IPS-15b (cell line): ENCODE measurements at regions not wholly inside any gene's neighbourhood (a gene's known extent, or its start where the extent isn't known, plus 50 kb on each side); places are given as distances from the start of the nearest gene placed in this dataset.

Experiments
- H3K27me3 ChIP-seq: one replicate; pipeline ENCODE4 v1.6.1; 2013; ENCODE audit warnings: low read length; ENCODE audit not compliant: control insufficient read depth, insufficient read depth
- H3K36me3 ChIP-seq: one replicate; pipeline ENCODE4 v1.6.1; 2013; ENCODE audit warnings: low read length; ENCODE audit not compliant: control insufficient read depth, insufficient read depth
- H3K4me1 ChIP-seq: one replicate; pipeline ENCODE4 v1.6.1; 2013; ENCODE audit warnings: mild to moderate bottlenecking, low read length; ENCODE audit not compliant: control insufficient read depth, insufficient read depth
- H3K4me3 ChIP-seq: one replicate; pipeline ENCODE4 v1.5.1; 2013; ENCODE audit warnings: low read depth, low read length
- H3K9ac ChIP-seq: one replicate; pipeline ENCODE4 v1.6.1; 2013; ENCODE audit warnings: low read depth, mild to moderate bottlenecking, low read length
- H3K9me3 ChIP-seq: one replicate; pipeline ENCODE4 v1.6.1; 2013; ENCODE audit warnings: mild to moderate bottlenecking, low read length; ENCODE audit not compliant: control insufficient read depth, insufficient read depth

- no peak overlapping the region for H3K4me3 ChIP-seq
- H3K9ac ChIP-seq, result no peak overlapping the region
- no peaks in the 10 kb centered on the region for H3K9me3 ChIP-seq
- no peaks in the 10 kb centered on the region for H3K4me1 ChIP-seq
- H3K36me3 ChIP-seq, result no peaks in the 10 kb centered on the region
- no peaks in the 10 kb centered on the region for H3K27me3 ChIP-seq
Observed at GRCh38 chr2:234313558-234313957, 183.3 kb downstream of the ARL4C start.

GRCh38 chr2:234310166-234310565 is 186.7 kb downstream of the ARL4C start:
- H3K4me1 ChIP-seq, result peaks cover 7% of the 10 kb centered on the region
- no peak overlapping the region for H3K9ac ChIP-seq
- no peak overlapping the region for H3K4me3 ChIP-seq
- no peaks in the 10 kb centered on the region for H3K27me3 ChIP-seq
- H3K9me3 ChIP-seq, result no peaks in the 10 kb centered on the region
- H3K36me3 ChIP-seq, result no peaks in the 10 kb centered on the region

GRCh38 chr2:234309431-234309830 is 187.4 kb downstream of the ARL4C start:
- Histone ChIP-seq H3K4me3 (no peak overlapping the region), H3K9ac (no peak overlapping the region), H3K9me3 (no peaks in the 10 kb centered on the region), H3K4me1 (peaks cover 9% of the 10 kb centered on the region), H3K36me3 (no peaks in the 10 kb centered on the region), H3K27me3 (no peaks in the 10 kb centered on the region)

GRCh38 chr2:234308813-234309195 is 188.1 kb downstream of the ARL4C start:
- Histone ChIP-seq H3K27me3 (no peaks in the 10 kb centered on the region), H3K4me1 (peaks cover 9% of the 10 kb centered on the region), H3K4me3 (no peak overlapping the region), H3K9me3 (no peaks in the 10 kb centered on the region), H3K36me3 (no peaks in the 10 kb centered on the region), H3K9ac (no peak overlapping the region)

- no peak overlapping the region for H3K4me3 ChIP-seq
- H3K4me1 ChIP-seq, result peaks cover 9% of the 10 kb centered on the region
- no peak overlapping the region for H3K9ac ChIP-seq
Observed at GRCh38 chr2:234308073-234308812, 188.6 kb downstream of the ARL4C start.

GRCh38 chr2:234307322-234307961 is 189.4 kb downstream of the ARL4C start:
- Histone ChIP-seq H3K27me3 (no peaks in the 10 kb centered on the region), H3K4me1 (peaks cover 9% of the 10 kb centered on the region), H3K36me3 (no peaks in the 10 kb centered on the region), H3K9me3 (no peaks in the 10 kb centered on the region), H3K9ac (no peak overlapping the region), H3K4me3 (no peak overlapping the region)

More at GRCh38 chr2:234308073-234308812, 188.6 kb downstream of the ARL4C start:
- Histone ChIP-seq H3K27me3 (no peaks in the 10 kb centered on the region), H3K36me3 (no peaks in the 10 kb centered on the region), H3K9me3 (no peaks in the 10 kb centered on the region)

- Histone ChIP-seq H3K9ac (no peak overlapping the region), H3K4me1 (peaks cover 9% of the 10 kb centered on the region), H3K4me3 (no peak overlapping the region), H3K36me3 (no peaks in the 10 kb centered on the region), H3K27me3 (no peaks in the 10 kb centered on the region), H3K9me3 (no peaks in the 10 kb centered on the region)
Observed at GRCh38 chr2:234306426-234307173, 190.3 kb downstream of the ARL4C start.

- H3K36me3 ChIP-seq, result no peaks in the 10 kb centered on the region
- H3K27me3 ChIP-seq, result no peaks in the 10 kb centered on the region
- H3K4me1 ChIP-seq, result peaks cover 9% of the 10 kb centered on the region
- no peak overlapping the region for H3K4me3 ChIP-seq
- no peaks in the 10 kb centered on the region for H3K9me3 ChIP-seq
- H3K9ac ChIP-seq, result no peak overlapping the region
Observed at GRCh38 chr2:234305846-234306245, 191.0 kb downstream of the ARL4C start.

GRCh38 chr2:234304950-234305349 is 191.9 kb downstream of the ARL4C start:
- H3K4me1 ChIP-seq, result peaks cover 9% of the 10 kb centered on the region
- H3K27me3 ChIP-seq, result no peaks in the 10 kb centered on the region
- no peak overlapping the region for H3K4me3 ChIP-seq
- no peak overlapping the region for H3K9ac ChIP-seq
- no peaks in the 10 kb centered on the region for H3K9me3 ChIP-seq
- H3K36me3 ChIP-seq, result no peaks in the 10 kb centered on the region

- Histone ChIP-seq H3K4me3 (no peak overlapping the region), H3K27me3 (no peaks in the 10 kb centered on the region), H3K36me3 (no peaks in the 10 kb centered on the region), H3K9ac (no peak overlapping the region), H3K4me1 (peaks cover 9% of the 10 kb centered on the region), H3K9me3 (no peaks in the 10 kb centered on the region)
Observed at GRCh38 chr2:234302664-234302991, 194.3 kb downstream of the ARL4C start.

GRCh38 chr2:234300932-234301823 is 195.7 kb downstream of the ARL4C start:
- no peaks in the 10 kb centered on the region for H3K9me3 ChIP-seq
- peaks cover 9% of the 10 kb centered on the region for H3K4me1 ChIP-seq
- H3K27me3 ChIP-seq, result no peaks in the 10 kb centered on the region
- H3K9ac ChIP-seq, result no peak overlapping the region
- no peaks in the 10 kb centered on the region for H3K36me3 ChIP-seq
- no peak overlapping the region for H3K4me3 ChIP-seq
